Upper lobe of right lung (tissue), 1 donor: ENCODE measurements at regions not wholly inside any gene's neighbourhood (a gene's known extent, or its start where the extent isn't known, plus 50 kb on each side); places are given as distances from the start of the nearest gene placed in this dataset.
A peak's percentile ranks its signal among the peaks of the same experiment; 100 is the strongest.

Experiments
- ATAC-seq: fragments of 200-7000 bp; cut with Tn5 transposase; one replicate; pipeline ENCODE4 v1.9.1; 2020; ENCODE audit warnings: mild to moderate bottlenecking, moderate library complexity
- DNase-seq: peaks from one replicate; pipeline ENCODE4 v3.0.0-alpha.2; 2020
- H3K27ac ChIP-seq: fragments of 200-600 bp; one replicate; pipeline ENCODE4 v1.8.0; 2022
- H3K27me3 ChIP-seq: fragments of 200-600 bp; one replicate; pipeline ENCODE4 v1.8.0; 2022; ENCODE audit warnings: mild to moderate bottlenecking
- H3K36me3 ChIP-seq: fragments of 200-600 bp; one replicate; pipeline ENCODE4 v1.8.0; 2022
- H3K4me1 ChIP-seq: fragments of 200-600 bp; one replicate; pipeline ENCODE4 v1.8.0; 2022
- H3K4me3 ChIP-seq: fragments of 200-600 bp; one replicate; pipeline ENCODE4 v1.8.0; 2022; ENCODE audit warnings: mild to moderate bottlenecking
- H3K9me3 ChIP-seq: fragments of 200-600 bp; one replicate; pipeline ENCODE4 v1.8.0; 2022
- intact Hi-C: fragments of 100-400 bp; cut with DNase I; formaldehyde crosslinking; loops from one replicate; pipeline ENCODE4 v1.11.0; 2022
- TF ChIP-seq, protein P1 (sequence below): fragments of 200-600 bp; IDR thresholded peaks from one replicate; pipeline ENCODE4 v1.8.0; 2022; ENCODE audit warnings: antibody characterized with exemption
- donor health status: DM: no; HTN: yes; CAD: no; lungs with severe emphysema.

DNA sequence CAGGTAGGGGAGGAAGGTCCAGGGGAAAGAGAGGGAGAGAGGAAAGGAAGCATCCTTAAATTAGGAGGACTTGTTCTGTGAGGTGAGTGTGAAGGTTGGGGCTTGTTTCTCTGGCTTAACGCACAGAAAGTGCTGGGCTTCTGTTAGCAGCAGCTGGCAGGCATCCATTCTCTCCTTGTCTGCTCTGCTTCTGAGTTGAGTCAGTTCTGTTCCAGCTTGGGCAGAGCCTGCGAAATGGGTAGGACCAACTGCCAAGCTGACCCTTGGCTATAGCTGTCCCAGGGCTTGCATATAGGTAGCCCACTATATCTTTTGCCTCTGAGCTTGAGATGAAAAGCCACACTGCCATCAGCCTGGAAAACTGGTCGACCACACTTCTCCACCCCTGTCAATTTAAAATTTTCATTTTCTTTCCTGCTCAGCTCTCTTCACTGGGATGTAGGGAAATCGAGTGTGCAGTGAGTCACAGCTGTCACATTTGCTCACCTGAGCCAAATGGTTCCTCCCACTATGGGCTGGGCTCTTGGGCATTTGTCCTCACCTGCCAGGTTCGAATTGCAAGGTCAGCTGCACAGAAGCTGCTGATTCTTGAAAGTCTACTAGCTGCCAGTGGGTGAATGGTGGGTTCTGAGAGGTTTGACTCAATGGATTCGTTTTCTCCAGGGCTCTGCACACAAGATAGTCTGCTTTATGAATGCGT, 256.4 kb upstream of the PWP1 start:
- TF ChIP-seq, protein P1, sequence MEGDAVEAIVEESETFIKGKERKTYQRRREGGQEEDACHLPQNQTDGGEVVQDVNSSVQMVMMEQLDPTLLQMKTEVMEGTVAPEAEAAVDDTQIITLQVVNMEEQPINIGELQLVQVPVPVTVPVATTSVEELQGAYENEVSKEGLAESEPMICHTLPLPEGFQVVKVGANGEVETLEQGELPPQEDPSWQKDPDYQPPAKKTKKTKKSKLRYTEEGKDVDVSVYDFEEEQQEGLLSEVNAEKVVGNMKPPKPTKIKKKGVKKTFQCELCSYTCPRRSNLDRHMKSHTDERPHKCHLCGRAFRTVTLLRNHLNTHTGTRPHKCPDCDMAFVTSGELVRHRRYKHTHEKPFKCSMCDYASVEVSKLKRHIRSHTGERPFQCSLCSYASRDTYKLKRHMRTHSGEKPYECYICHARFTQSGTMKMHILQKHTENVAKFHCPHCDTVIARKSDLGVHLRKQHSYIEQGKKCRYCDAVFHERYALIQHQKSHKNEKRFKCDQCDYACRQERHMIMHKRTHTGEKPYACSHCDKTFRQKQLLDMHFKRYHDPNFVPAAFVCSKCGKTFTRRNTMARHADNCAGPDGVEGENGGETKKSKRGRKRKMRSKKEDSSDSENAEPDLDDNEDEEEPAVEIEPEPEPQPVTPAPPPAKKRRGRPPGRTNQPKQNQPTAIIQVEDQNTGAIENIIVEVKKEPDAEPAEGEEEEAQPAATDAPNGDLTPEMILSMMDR = no peak
- Histone ChIP-seq H3K4me3 (no peak overlapping the region), H3K27me3 (no peaks in the 10 kb centered on the region), H3K27ac (no peak overlapping the region), H3K4me1 (no peaks in the 10 kb centered on the region), H3K9me3 (no peaks in the 10 kb centered on the region), H3K36me3 (no peaks in the 10 kb centered on the region)
- ATAC-seq (peak; percentile 67), DNase-seq (no peak)
- intact Hi-C loops = no loop called here

DNA sequence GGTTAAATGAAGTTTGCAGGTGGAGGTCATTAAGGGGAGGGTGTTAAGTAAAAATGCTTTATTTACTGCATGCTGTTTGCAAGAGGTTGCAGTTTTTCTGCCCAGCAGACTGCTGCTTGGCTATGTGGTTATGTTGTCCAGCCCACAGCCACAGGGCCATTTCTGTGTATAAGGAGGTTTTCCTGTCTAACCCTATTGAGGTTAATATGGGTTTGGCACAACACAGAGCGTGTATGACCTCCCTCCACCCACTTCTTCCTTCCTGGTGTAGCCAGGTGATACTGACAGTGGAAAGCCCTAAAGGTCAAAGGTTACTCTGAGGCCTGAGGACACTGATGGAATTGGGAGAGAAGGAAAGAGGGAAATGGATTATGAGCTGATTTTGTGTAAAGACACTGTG, 253.7 kb upstream of the PWP1 start:
- Histone ChIP-seq H3K4me3 (no peak overlapping the region), H3K9me3 (no peaks in the 10 kb centered on the region), H3K4me1 (no peaks in the 10 kb centered on the region), H3K27ac (no peak overlapping the region), H3K27me3 (no peaks in the 10 kb centered on the region), H3K36me3 (no peaks in the 10 kb centered on the region)
- ATAC-seq (no peak), DNase-seq (no peak)
- intact Hi-C loops = no loop called here
- TF ChIP-seq, protein P1 = no peak

DNA sequence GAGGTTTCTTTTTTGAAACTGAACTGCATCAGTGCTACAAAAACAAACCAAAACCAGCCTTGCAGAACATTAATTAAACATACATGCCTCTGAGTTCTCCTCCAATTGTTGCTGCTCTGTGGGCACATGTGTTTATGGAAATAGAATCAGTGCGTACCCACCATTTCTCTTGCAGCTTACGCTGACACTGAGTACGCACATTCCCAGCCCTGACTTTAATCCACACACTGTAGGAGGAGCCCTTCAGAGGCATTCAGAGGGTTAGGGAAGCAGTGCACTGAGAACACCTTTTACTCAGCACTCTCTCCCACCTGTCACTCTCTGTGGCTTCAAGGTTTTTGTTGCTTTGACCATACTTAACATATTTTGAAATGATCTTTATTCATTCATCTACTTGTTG, 250.5 kb upstream of the PWP1 start:
- Histone ChIP-seq H3K4me3 (no peak overlapping the region), H3K9me3 (no peaks in the 10 kb centered on the region), H3K27ac (no peak overlapping the region), H3K27me3 (no peaks in the 10 kb centered on the region), H3K36me3 (no peaks in the 10 kb centered on the region), H3K4me1 (no peaks in the 10 kb centered on the region)
- no peak for DNase-seq
- ATAC-seq = no peak
- TF ChIP-seq, protein P1 = no peak
- intact Hi-C loops = no loop called here

DNA sequence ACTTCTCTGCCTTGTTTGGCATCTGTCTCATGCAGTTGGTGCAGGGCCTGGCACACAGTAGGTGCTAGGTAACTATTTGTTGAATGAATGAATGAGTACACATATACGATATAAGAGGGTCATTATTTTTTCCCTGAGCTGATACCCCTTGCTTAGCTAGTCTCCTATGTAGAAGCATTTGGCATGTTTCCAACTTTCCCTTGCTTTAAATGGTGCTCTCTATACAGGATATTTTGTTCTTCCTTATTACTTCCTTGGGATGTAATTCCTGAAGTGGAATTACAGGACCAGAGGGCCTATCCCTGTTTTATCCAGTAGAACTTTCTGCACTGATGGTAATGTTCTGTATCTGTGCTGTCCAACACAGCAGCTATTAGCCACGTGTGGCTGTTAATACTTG, 250.1 kb upstream of the PWP1 start:
- Histone ChIP-seq H3K27ac (no peak overlapping the region), H3K4me3 (no peak overlapping the region), H3K27me3 (no peaks in the 10 kb centered on the region), H3K4me1 (no peaks in the 10 kb centered on the region), H3K9me3 (no peaks in the 10 kb centered on the region), H3K36me3 (no peaks in the 10 kb centered on the region)
- ATAC-seq (no peak), DNase-seq (no peak)
- TF ChIP-seq, protein P1 = no peak
- intact Hi-C loops = no loop called here

DNA sequence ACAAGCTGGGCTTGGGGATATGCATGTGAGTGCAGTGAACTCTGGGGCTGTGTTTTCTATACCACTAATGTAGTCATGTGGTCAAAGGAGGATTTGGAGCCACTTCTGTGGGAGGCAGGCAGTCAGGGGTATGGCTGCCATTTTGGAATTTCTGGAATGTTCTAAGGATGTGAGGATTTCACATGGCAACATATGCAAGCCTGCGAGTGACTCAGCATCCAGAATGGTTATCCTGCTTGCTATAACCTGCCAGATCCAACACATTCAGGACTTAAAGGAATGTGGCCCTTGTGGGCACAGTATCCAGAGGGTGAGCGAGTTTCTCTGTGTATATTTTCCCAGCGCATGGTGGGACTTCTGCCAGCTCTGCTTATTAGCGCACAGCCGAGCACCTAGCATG, 249.2 kb upstream of the PWP1 start:
- TF ChIP-seq, protein P1 = no peak
- intact Hi-C loops = no loop called here

DNA sequence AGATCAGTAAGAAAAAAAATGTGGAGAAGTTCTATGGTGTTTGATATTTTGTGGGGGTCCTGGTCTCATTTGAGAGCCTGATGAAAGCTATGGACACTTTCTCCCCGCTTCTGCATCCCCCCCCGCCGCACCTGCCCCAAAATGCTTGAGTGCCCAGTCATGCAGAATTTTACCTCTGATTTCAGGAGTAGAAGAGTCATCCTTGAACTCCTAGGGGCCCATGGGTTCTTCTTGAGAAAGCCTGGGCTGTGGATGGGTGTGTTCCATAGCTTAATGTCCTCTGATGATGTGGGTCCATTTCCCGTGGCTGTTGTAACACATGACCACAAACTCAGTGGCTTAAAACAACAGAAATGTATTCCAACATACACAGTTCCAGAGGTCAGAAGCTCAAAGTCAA, 248.8 kb upstream of the PWP1 start:
- Histone ChIP-seq H3K27ac (no peak overlapping the region), H3K4me3 (no peak overlapping the region), H3K27me3 (no peaks in the 10 kb centered on the region), H3K9me3 (no peaks in the 10 kb centered on the region), H3K4me1 (no peaks in the 10 kb centered on the region), H3K36me3 (no peaks in the 10 kb centered on the region)
- intact Hi-C loops = no loop called here
- ATAC-seq = no peak
- no peak for DNase-seq
- TF ChIP-seq, protein P1 = no peak

More for the DNA sequence above, 249.2 kb upstream of the PWP1 start:
- Histone ChIP-seq H3K36me3 (no peaks in the 10 kb centered on the region), H3K4me1 (no peaks in the 10 kb centered on the region), H3K9me3 (no peaks in the 10 kb centered on the region), H3K4me3 (no peak overlapping the region), H3K27me3 (no peaks in the 10 kb centered on the region), H3K27ac (no peak overlapping the region)
- ATAC-seq = no peak
- no peak for DNase-seq
